HG02759 (cell line): ENCODE measurements at regions not wholly inside any gene's neighbourhood (a gene's known extent, or its start where the extent isn't known, plus 50 kb on each side); places are given as distances from the start of the nearest gene placed in this dataset.
"Not testable (repeated sequence)": the region's sequence is repeated elsewhere in the genome, so short reads cannot be mapped to it uniquely, and the experiment has no call there.

Source experiments
- ATAC-seq: cut with Tn5 transposase; IDR thresholded peaks from one replicate; pipeline ENCODE4 v1.9.1; 2021; ENCODE audit warnings: mild to moderate bottlenecking, moderate library complexity; ENCODE audit not compliant: unreplicated experiment

GRCh38 chr20:57781901-57782300, 72.1 kb upstream of the PMEPA1 start:
- no peak for ATAC-seq

DNA sequence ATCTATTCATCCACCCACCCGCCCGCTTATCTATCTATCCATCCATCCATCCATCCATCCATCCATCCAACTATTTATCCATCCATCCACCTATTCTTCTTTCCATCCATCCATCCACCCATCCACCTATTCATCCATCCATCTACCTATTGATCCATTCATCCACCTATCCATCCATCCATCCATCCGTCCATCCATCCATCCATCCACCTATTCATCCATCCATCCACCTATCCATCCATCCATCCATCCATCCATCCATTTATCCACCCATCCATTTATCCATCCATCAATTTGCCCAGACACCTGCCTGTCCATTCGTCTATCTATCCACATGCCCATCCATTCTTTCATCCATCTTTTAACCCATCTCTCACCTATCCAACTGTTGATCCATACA, 71.1 kb upstream of the PMEPA1 start:
- ATAC-seq = no peak

DNA sequence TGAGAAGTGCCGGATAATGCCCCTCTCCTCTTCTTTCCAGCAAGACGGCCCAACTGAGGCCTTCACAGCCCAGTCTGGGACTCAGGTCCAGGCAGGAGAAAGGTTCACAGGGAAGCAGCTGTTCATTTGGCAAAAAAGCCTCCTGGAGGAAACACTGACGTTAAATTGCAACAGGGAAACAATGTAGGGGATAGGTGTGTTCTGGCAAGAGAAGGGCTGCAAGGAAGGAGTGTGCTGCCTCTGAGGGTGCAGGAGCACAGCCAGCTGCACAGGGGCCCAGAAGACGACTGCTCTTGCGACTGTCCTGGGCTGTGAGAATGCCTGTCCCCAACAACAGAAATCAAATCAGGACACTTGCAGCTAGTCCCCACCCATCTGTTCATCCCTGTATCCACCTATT, 70.6 kb upstream of the PMEPA1 start:
- ATAC-seq = no peak

DNA sequence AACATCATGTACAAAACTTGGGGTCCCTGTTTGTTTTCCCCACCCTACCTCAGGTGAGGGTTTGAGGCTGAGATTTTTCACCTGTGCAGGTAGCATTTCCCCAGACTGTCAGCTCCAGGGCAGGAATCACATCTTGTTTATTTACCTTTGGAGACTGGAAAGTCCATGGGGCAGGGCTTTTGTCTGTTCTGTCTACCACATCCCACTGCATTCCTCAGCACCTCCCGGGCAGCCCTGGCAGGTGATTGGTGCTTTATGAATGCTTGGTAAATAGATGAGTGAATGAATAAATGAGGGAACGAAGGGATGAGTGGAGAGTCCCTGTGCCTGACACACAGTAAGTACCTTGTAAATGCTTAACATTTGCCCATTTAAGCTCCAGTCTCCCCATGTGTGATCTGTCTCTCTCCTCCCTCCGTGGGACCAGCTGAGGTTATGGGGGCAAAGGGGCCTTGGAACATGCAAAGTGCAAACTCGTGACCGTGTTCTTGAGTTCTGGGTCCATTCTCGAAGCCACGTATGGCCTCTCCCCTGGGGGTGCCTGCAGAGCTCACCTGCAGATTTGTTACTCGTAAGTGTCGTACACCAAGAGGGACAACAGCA, 69.7 kb upstream of the PMEPA1 start:
- ATAC-seq = no peak

- no peak for ATAC-seq
Observed at GRCh38 chr20:57777911-57778310, 68.1 kb upstream of the PMEPA1 start.

DNA sequence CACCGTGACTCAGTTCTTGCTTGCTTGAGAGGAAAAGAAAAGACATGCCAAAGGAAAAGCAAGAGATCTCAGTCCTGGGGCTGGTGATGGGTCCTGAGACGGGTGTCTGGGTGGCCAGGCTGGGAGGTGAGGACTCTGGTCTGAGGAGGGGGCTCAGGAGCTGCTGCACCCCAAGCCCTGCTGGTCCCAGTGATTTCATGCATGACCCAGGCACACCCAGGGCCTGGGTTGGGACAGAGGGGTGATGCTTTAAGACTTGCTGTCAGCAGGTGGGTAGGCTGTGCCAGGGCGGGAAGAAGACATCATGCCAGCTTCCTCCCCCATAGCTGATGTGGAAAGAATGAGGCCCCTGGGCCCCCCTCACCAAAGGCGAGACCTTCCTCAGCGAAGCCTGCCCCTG, 65.1 kb upstream of the PMEPA1 start:
- no peak for ATAC-seq

DNA sequence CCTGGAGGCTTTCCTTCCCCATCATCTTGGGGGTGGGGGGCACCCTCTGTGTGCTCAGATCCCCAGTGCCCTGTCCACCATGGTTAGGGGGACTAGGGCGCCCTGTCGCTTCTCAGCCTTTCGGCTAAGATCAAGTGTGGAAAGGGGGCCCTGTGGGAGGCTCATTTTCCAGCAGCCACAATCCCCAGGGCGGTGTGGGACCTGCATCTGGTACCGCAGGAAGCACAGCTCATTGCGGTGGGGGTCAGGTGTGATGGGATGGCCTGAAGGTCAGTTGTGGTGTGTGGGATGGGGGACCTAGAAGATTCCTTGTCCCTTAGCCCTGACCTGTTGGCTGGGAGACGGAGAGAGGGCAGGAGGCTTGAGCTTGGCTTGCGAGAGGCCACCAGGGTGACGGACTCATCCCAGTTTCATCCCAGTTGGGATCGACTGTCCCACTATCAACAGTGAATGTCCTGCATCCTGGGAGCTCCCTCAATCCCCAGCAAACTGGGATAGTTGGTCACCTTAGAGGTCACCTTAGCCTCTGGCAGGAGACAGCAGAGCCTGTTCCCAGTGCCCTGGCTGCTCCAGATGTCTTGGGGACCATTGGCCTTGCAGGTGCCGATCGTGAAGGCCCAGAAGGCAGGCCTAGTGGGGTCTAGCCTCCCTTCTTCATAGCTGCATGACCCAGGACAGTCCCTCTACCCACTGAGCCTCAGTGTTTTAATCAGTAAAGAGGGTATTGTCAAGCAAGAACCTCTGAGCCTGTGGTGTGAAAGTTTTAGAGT, 64.5 kb upstream of the PMEPA1 start:
- ATAC-seq = no peak

GRCh38 chr20:57773059-57773815, 63.4 kb upstream of the PMEPA1 start:
- no peak for ATAC-seq

GRCh38 chr20:57772349-57772964, 62.6 kb upstream of the PMEPA1 start:
- no peak for ATAC-seq

DNA sequence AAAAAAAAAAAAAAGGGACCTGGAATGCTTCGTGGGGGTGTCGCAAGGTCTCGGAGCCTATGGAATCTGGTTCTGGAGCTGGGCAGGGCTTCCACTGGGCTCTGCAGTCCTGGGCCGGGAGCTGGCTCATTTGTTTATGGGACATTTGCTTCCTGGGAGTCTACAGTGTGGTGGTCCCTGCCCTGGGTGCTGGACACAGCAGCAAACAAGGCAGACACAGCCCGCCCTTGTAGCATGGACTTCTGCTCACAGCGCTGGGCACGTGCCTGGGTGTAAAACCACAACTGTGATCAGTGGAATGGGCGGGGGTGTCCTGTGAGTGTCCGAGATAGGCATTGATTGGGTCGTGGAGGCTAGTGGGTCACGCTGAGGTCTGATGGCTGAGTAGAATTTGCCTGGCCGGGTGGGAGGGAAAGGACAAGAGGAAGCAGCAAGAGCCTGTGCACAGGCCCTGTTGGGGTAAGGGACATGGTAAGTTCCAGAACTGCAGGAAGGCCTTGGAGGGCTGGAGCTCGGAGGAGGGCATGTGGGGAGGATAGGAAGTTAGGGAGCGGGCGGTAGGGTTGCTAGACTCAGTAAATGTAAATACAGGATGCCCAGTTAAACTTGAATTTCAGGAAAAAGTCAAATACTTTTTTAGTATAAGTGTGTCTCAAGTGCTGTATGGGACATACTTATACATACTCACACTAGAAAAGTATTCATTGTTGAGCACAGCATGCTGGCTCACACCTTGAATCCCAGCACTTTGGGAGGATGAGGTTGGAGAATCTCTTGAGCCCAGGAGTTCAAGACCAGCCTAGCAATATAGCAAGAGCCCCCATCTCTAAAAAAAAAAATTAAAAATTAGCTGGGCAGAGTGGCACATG, 61.3 kb upstream of the PMEPA1 start:
- ATAC-seq = no peak

GRCh38 chr20:57770401-57770800, 60.6 kb upstream of the PMEPA1 start:
- ATAC-seq = not testable (repeated sequence)

DNA sequence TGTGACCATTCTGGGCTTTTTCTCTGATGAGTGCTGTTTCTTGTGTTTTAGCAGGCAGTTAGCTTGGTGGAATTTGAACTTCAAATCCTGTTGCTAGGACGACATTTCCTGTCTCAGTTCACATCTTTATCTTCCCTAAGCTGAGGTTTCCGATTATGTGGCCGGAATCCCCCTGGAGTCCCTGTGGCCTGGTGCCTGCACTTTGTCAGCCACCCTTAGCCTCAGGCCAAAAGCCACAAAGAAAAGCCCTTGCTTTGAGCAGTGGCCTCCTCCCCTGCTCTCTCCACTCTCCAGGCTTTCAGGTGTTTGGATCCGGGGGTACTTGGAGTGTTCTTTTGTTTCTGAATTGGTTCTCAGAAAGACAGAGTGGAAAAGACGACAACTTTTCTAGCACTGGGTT, 59.9 kb upstream of the PMEPA1 start:
- no peak for ATAC-seq

DNA sequence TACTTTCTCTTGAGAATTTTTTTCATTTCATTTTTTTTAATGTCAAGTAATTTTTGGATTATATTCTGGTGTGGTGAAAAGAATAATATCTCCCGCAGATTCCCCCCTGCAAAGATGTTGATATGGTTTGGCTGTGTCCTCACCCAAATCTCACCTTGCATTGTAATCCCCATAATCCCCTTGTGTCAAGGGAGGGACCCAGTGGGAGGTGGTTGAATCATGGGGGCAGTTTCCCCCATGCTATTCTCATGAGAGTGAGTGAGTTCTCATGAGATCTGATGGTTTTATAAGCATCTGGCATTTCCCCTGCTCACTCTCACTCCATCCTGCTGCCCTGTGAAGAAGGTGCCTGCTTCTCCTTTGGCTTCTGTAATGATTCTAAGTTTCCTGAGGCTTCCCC, 58.7 kb upstream of the PMEPA1 start:
- no peak for ATAC-seq

DNA sequence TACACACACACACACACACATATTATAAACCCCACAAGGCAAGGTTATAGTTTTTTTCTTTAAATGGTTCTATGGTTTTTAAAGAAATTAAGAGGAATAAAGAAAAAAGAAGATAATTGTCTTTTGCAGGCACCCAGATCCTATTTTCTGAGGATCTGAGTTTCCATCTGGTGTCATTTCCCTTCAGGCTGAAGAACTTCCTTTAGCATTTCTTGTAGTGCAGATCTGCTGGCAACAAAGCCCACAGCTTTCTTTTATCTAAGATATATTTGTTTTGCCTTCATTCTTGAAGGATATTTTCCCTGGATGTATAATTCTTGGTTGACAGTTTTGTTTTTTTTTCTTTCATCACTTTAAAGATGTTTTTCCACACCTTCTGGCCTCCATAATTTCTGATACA, 57.6 kb upstream of the PMEPA1 start:
- no peak for ATAC-seq

DNA sequence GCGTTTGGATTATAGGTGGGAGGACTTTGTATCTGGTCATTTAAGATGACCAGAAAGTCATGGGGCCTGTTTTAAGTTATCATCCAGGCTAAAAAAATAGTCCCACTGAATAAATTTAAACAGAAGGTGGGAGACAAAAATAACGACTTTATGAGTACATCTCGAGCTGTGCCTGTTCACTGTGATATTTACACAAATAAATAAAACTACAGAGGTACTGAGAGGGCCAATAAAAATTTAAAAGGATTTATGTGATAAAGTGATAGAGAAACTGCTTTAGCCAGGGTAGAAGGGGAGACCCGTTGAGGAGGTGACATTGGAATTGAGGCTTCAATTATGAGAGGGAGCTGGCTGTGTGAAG, 53.4 kb upstream of the PMEPA1 start:
- no peak for ATAC-seq

GRCh38 chr20:57762531-57763234, 52.9 kb upstream of the PMEPA1 start:
- no peak for ATAC-seq

- ATAC-seq = no peak
Observed at GRCh38 chr20:57761413-57761734, 51.6 kb upstream of the PMEPA1 start.

DNA sequence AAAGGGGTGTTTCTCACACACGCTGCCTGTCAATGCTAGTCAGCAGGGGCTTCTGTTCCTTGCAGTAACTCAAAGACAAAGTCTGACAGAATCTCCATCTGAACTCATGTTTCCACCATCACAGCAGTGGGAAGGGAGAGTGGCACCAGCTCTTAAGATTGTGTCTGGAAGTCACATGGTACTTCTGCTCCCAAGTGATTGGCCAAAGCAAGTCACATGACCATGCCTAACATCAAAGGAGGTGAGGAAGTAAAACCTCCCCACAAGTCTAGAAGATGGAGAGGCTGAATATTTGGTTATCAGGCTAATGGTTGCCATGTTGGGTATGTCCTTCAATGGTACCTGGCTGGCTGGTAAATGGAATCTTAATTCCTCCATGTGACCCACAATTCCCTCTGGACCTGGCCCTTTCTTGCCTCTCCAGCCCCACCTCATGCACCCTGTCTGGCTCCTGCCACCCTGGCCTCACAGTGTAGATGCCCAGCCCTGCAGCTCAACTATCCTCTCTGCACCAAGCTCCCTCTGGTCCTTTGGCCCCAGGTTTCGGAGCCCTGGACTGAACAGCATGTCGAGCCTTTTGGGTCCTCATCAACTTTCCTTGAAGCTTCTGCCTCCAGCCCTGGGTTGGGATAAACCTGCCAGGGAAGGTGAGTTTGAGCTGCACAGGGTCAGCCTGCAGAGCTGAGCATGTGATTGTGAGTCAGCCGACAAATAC, 51.0 kb upstream of the PMEPA1 start:
- ATAC-seq = no peak

- no peak for ATAC-seq
Observed at GRCh38 chr20:57759724-57760123, 49.9 kb upstream of the PMEPA1 start.
